CD4-positive, alpha-beta T cell treated with Interleukin-4 for 4 hours (primary cell): ENCODE measurements at regions not wholly inside any gene's neighbourhood (a gene's known extent, or its start where the extent isn't known, plus 50 kb on each side); places are given as distances from the start of the nearest gene placed in this dataset.
"Not testable (repeated sequence)": the region's sequence is repeated elsewhere in the genome, so short reads cannot be mapped to it uniquely, and the experiment has no call there.

Experiments used
- DNase-seq: peaks from one replicate; pipeline ENCODE4 v3.0.0-alpha.2; 2020

DNA sequence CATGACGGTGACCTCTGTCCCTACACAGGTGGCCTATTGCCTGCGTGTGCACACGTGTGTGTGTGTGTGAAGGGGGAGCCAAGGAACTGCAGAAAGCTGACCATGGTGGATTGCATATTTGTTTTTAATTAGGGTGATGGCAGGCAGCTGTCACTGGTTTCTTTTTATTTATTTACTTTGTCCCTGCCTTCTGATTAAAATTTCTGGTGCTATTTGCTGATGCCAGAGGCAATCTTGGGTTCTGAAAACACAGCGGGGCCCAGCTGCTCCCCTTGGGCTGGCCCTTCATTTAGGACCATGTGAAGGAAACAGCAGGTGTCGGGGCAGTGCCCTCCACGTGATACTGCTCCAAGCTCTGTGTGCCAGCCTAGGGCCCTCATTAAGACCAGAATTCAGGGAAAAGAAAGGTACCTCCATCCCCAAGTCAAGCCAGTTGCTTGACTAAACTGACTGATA, 71.3 kb upstream of the PODXL start:
- no peak for DNase-seq

GRCh38 chr7:131626643-131627042, 70.2 kb upstream of the PODXL start:
- no peak for DNase-seq

GRCh38 chr7:131625817-131626372, 69.5 kb upstream of the PODXL start:
- no peak for DNase-seq

DNA sequence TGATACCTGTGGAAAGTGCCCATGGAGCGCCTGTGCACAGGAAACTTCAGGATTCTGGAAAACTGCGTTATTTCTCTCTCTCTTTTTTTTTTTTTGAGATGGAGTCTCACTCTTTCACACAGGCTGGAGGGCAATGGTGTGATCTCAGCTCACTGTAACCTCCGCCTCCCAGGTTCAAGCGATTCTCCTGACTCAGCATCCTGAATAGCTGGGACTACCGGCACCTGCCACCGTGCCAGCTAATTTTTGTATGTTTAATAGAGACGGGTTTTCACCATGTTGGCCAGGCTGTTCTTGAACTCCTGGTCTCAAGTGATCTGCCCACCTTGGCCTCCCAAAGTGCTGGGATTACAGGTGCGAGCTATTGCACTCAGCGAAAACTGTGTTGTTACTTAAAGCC, 68.9 kb upstream of the PODXL start:
- DNase-seq = not testable (repeated sequence)

GRCh38 chr7:131624536-131624935, 68.1 kb upstream of the PODXL start:
- DNase-seq = no peak

- no peak for DNase-seq
Observed at GRCh38 chr7:131623154-131623553, 66.7 kb upstream of the PODXL start.

- DNase-seq = no peak
Observed at GRCh38 chr7:131621652-131622051, 65.2 kb upstream of the PODXL start.

DNA sequence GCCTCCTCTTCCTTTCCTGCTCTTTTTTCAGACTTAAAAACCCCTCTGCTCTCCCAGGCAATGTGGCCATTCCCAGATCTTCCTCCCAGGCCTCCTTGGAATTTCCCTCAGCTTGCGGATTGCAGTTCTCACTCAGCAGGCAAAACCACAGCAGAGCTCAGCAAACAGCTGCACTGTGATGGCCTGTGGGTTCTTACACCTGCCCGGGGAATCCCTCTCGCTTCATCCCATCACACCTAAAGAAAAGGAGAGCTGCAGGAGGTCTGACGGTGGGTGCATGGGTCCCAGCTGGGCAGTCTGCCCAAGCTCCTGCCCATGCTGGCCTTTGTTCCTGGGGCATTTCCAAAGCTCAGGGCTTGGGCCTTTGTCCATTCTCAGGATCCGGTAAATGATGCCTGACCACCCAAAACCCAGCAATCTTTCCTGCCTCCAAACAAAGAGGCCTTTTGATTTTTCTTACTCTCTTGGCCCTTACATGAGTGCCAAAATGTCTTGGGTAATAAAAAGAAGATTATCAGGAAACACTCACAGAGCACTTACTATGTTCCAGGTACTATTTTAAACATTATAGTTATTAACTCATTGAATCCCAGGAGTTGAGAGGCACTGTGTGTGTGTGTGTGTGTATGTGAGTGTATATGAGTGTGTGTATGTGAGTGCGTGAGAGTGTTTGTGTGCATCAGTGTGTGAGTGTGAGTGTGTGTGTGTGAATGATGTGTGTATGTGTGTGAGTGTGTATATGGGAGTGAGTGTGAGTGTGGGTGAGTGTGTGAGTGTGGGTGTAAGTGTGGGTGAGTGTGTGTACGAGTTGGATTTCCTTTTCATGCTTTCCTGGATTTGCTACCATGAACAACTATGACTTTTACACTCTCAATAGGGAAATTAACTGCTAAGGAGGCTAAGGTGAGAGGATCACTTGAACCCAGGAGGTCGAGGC, 64.5 kb upstream of the PODXL start:
- DNase-seq = no peak

GRCh38 chr7:131619336-131620305, 63.2 kb upstream of the PODXL start:
- DNase-seq = no peak

DNA sequence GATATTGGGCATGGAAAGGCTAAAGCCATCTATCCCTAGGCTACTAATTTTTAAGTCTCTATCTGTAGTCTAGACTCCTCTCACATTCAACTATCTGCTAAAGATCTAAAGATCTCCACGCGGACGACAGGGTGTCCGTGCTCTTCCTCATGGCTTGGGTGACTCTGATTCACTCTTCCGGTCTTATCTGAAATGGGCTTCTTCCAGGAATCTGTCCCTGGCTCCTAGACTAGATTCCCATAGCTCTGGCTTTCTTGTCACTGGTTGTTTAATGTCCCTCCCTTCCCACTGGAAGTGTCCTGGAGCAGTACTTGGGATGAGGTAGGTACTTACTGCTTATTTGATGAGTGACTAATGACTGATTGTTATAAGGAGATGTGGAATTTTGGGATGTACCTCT, 62.0 kb upstream of the PODXL start:
- DNase-seq = no peak

DNA sequence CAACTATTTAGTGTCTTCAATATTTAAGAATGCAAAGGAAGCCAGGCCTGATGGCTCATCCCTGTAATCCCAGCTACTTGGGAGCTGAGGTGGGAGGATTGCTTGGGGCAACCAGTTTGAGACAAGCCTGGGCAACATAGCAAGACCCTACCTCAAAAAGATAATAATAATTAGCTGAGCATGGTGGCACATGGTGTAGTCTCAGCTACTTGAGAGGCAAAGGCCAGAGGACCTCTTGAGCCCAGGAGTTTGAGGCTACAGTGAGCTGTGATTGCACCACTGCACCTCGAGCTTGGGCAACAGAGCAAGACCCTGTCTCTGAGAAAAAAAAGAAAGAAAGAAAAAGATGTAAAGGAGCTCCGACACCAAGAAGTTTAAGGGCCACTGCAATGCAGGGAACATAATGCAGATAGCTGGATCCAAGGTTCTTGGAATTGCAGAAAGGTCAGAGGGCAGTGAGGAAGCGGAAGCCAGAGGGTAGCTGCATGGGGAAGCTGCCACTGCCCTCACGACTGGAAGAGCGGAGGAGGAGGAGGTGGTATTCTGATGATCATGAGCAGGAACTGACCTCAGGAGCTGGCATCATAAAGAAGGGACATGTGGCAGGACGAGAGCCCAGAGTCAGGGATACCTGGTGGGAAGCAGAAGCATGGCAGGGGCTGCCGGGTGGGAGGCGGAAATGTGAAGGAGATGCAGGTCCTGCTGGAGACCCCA, 60.2 kb upstream of the PODXL start:
- DNase-seq = no peak

DNA sequence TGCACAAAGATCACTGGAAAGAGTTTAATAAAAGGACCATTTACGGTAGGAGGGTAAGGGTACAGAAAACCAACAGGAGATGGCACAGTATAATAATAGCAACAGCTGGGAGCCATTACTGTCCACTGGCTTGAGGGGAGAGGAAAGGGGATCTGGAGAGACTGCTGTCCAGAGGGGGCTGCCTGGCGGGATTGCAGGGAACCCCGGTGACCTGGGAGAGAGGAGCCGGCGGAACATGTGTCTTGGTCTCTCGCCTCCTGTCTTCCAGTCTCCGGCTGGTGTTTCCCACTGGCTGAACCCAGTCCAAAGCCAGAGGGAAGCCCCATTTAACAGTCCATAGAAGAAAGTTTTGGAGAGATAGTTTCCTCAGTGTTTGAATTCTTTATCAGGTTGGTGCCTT, 57.5 kb upstream of the PODXL start:
- no peak for DNase-seq

GRCh38 chr7:131610007-131610406, 53.6 kb upstream of the PODXL start:
- no peak for DNase-seq

DNA sequence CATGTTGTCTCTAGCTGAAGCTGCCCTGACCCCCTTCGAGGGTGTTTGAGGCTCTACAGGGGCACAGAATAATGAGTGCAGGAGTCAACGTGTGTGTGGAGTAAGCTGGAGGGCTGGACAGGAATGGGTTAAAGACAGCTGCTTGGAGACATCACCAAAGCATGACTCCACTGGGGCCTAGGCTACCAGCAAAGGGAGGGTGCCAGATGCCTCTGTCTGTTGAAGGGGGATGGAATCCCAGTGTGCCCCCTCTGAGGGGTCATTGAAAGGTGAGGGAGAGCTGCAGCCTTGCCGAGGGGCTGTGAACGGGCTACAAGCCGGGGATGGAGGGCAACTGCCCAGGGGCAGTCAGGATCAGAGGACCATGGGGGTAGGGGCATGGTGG, 51.7 kb upstream of the PODXL start:
- no peak for DNase-seq

DNA sequence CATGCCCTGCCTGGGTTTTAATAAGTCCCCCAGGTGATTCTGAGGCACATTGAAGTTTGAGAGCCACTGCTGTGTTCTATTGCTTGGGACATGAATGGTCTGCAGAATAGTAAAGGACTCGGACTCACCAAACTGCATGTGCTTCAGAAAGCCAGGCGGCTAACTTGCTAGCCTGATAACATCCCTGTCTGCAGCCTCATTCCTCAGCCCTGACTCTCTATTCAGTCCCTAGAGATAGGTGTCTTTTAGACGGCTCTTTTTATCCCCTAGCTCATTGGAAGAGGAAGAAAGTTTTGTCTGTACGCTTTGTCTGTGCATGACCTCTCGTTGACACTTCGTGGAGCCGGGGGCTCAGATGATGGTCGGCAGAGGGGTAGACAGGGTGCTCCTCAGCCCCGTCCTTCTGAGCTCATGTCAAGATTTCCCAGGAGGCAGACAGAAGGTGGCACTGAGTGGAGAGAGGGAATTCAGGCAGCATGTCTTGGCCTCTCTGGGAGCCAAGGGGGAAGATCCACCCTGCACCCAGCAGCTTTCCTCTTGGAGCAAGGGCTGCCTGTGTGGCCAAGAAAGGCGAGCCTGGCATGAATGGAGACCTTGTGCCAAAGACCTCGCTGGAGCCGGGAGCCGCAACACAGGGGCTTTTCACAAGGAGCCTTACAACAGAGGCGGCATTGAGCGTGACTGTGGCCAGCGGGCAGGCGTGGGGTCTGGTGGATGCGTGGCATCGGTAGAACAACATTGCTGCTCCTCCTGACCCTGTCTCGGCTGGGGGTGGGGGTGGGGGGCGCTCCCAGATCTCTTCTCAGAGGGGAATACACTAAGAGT, 51.1 kb upstream of the PODXL start:
- no peak for DNase-seq

DNA sequence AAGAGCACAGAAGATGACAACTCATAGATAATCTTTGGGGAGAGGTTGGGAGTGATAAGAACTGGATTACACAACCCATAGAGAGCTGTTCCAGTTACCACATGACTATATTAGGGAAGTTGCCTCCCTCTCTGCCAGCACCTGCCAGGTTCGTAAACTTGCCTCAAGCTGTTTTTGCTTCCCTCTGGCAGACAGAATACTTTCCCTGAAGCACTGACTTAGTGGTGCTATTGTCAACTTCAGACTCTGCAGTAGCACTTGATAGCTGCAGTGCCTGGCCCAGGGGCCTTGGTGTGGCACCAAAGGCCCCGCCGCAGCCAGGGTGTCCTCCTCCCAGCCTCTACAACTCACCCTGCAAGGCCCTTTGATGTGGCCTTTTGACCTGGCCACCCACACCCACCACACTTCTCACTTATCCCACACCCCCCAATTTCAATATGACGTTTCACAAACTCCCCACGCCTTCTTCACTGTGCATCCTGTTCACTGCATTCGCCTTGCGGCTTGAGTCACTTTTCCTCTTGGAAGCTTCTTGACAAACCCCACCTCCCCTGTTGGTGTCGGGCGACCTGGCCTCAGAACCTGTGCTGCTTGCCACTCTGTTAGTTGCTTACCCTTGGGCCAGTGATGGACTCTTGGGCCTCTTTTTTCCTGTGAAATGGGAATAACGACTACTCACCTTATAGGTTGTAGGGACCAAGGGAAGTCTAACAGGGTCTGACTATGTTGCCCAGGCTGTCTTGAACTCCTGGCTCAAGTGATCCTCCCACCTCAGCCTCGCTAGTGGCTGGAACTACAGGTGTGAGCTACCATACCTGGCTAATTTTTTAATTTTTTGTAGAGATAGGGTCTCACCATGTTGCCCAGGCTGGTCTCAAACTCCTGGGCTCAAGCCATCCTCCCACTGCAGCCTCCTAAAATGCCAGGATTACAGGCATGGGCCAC, 50.2 kb upstream of the PODXL start:
- DNase-seq = no peak
